GM21786 (cell line): ENCODE measurements at regions not wholly inside any gene's neighbourhood (a gene's known extent, or its start where the extent isn't known, plus 50 kb on each side); places are given as distances from the start of the nearest gene placed in this dataset.

Source experiments
- ATAC-seq: cut with Tn5 transposase; IDR thresholded peaks from one replicate; pipeline ENCODE4 v1.9.1; 2021; ENCODE audit not compliant: unreplicated experiment

DNA sequence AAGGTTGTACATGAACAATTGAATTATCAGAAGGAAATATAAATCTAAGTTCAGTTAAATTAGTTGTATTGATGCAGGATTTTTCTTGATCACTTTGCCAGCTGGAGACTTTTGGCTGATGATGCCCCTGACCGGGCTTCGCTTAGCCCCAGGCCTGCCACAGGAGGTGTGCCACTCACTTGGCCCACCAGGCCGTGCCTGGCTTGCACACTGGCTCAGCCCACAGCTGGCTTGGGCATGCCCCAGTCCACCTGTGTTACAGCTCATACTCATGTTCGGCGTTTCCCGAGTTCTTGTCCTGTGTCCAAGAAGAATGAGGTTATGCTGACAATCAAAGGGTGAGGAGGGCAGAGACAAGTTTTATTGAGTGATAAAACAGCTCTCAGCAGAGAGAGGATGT is 773.9 kb upstream of the FANCL start:
- ATAC-seq, result no peak

GRCh38 chr2:59012971-59013370 is 771.8 kb upstream of the FANCL start:
- no peak for ATAC-seq

GRCh38 chr2:59012234-59012633 is 771.1 kb upstream of the FANCL start:
- no peak for ATAC-seq

GRCh38 chr2:59008950-59009349 is 767.8 kb upstream of the FANCL start:
- ATAC-seq, result no peak

DNA sequence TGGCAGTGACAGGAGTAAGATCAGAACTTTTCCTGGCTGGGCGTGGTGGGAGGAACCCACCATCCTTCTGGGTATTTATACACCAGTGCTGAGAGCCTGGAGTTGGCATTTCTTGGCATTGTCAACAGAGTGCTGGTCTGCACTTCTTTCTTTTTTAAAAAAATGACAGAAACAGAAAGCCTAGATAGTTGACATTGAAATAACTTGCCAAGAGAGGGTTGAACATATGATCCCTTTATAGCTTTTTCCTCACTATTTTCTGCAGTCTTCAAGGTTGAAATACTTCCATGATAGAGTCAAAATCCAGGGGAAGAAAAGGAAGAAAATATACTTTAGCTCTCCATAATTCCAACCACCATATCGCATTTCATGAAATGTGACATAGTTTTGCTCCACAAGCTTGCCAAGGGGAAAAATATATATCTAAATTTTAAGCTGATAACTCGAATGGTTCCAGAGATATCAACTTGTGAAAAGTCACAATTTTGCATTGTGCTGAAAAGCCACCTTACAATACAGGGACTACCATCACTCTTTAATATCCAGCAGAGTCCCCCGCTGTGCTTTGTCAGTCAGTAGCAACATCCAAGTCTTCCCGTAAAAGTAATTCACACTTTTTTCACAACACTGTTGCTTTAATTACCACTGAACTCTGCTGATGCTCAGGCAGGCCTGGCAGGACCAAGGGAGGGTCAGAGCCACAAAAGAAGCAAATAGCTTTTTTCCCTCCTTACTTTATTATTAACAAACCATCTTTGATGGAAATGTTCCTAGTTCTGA is 764.9 kb upstream of the FANCL start:
- no peak for ATAC-seq

DNA sequence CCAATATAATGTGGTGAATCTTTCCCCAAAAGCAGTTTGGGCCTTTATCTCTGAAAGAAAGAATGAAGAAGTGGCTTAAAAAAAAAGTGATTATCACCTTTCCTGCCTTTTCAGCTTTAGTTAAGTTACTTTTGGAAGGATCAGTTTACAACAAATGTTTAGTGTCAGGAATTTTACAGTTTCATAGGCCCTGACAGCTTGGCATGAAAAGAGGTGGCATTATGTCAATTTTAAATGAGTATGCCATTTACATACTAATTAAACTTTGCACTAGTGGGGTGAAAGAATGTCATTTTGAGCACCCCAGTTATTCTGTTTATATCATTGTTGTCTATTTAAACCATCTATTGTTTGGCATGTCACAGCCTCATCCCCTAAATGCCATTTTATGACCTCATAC is 763.5 kb upstream of the FANCL start:
- ATAC-seq, result no peak

DNA sequence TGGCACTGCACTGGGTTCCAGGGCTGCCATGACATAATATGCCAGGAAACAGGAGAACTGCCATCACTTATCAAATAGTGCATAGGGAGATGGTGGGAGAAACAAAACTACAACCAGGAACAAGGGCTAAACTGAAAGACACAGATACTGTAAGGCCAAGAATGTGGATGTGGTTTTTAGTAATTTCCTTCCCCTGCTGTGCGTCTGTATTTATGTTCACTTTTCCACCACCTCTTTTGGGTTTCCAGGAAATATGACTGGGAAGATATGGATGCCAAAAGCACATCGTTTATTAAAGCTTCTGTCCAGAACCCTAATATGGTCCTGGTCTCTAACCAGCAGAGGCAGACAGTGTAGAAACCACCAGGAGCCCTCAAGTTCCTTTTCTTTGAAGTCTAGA is 759.7 kb upstream of the FANCL start:
- no peak for ATAC-seq

- ATAC-seq, result no peak
Observed at GRCh38 chr2:58992062-58992706, 751.1 kb upstream of the FANCL start.

- no peak for ATAC-seq
Observed at GRCh38 chr2:58991357-58991756, 750.2 kb upstream of the FANCL start.

DNA sequence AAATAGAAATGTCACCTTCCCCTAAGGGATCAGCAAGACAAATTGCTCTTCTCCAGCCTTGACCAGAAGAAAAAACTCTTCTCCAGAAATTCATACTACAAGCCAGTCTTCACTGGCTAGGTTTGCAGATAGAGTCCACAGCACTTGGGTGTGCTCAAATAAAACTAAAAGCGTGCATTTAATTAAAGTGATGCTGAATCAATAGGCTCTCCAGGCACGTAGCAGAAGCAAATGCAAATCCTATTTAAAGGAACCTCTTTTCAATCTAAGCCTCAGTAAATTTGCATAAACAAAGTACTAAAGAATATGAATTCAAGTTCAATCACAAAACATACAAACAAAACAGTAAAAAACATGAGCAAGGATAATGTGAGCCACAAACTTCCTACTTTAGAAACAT is 744.4 kb upstream of the FANCL start:
- no peak for ATAC-seq

- ATAC-seq, result peak; percentile 75
Observed at GRCh38 chr2:58984731-58985130, 743.6 kb upstream of the FANCL start.

DNA sequence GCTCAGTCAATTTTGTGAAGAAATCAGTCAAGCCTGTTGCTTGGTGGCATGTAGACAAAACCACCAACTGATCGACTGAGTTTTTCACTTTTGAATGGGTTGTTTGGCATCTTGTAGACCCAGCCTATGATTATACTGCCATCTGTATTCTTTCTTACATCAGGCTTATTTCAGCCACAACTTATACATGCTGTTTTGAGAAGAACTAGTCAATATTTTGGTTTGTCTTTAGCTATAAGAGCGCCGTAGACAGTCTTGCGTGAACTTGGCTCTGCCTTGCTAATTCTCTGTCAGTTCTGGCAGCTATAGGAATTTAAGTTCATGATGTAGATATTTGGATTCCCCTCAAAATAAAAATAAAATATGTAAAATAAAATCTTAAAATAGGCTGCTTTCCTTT is 742.0 kb upstream of the FANCL start:
- ATAC-seq, result no peak

- ATAC-seq, result no peak
Observed at GRCh38 chr2:58981237-58981636, 740.1 kb upstream of the FANCL start.

DNA sequence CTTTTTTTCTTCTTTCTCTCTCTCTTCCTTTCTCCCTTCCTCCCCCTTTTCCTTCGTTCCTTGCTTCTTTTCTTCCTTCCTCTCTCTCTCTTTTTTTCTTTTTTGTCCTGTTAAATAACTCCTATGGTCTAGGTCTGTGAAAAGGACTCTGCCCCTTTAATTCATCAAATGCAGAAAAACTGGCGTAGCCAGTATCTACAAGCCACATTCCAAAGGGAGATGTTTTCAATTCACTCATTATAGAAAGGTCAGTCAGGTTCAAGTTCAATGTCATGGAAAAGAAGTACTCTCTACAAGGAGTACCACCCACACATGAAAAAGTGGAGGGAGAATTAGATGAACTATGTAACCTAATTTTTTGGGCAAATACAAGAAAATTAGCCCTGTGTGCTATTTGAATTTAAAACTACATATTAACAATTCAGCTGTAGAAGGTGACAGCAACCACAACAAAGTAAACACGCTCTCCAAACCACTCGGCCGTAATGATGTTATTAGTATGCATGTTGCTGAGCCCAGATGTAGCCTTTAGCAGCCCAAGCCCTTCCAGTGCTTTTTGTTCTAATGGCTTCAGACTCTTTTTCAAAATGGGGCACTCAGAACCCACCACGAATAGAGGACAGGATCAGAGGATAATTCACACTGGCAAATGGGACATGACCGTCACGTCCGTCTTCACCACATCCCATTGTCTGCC is 735.4 kb upstream of the FANCL start:
- no peak for ATAC-seq

DNA sequence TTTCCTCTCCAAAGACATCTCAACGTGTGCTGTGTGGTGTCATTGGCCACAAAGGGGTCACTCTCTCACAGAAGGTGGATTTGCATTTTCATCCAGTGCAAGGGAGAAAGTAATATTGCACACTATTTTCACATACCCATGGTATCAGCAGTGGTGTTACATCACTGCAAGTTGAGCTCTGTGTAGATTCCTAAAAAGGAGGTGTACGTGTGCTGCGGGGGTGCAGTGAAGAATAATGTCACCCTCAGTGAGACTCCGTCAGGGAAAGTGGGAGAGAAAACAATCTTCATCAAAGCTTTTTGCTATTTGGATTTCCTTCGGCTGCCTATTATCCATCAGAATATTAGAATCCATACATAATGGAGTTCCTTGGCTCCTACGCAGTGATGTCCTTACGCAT is 733.8 kb upstream of the FANCL start:
- ATAC-seq, result no peak

GRCh38 chr2:58974426-58974825 is 733.3 kb upstream of the FANCL start:
- no peak for ATAC-seq

- ATAC-seq, result no peak
Observed at GRCh38 chr2:58973811-58974281, 732.7 kb upstream of the FANCL start.

DNA sequence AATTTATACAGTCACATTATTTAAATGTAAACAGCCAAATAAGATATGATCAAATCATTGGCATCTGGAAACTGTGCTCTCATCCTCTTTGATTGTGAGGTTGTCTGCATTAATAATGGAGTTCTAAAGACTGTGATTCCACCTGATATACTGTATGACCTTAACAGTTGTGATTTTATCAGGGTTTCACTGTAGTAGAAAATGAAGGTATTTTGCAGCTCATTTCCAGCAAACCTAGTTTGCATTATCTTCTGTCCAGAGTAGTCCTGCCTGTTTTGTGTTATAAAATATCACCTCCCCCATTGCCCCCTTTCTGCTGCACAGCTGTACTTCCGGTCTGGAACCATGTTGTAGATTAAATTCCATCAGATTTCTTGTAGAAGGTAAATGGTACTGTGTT is 731.6 kb upstream of the FANCL start:
- ATAC-seq, result no peak

DNA sequence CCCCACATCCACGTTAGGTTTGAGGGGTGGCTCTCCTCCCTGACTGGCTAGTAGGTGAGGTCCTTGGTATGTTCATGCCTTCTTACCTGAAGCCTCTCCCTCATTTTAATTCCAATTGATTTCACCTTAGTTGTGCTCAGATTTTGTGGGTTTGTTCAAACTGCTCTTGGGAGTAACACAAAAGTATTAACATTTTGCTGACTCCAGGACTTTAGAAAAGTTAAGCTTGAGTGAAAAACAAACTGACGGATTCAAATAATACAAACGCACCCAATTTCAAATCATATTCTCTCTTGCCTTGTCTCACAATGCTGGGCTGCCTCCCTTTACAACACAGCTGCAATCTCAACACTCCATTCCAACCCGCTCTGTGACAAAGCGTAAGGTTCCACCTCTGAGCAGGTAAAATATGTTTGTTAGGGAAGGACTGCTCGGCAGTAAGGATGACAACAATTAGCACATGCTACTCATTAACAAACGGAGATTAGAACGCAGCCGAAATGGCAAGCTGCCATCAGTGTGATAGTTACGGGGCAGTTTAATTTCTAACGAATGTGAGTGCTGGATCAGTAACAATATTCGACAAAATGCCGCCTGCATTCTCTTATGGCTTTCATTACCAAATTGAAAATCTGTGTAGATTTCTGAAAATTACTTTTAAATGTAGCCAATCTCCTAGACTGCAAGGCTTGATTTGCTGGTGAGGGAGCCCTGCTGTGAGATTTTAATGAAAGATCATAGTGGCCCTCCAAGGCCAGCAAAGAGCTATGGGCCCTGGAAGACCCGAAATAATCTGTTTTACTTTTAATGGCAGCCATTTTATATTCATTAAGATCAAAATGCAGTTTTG is 730.6 kb upstream of the FANCL start:
- ATAC-seq, result no peak

GRCh38 chr2:58970365-58970764 is 729.2 kb upstream of the FANCL start:
- no peak for ATAC-seq

GRCh38 chr2:58968885-58969284 is 727.8 kb upstream of the FANCL start:
- ATAC-seq, result no peak
